Endothelial cell (in vitro differentiated cells): ENCODE measurements at regions not wholly inside any gene's neighbourhood (a gene's known extent, or its start where the extent isn't known, plus 50 kb on each side); places are given as distances from the start of the nearest gene placed in this dataset.

ENCODE experiments used
- DNase-seq: peaks from one replicate; pipeline ENCODE4 v3.0.0; 2021; ENCODE audit warnings: low spot score
- H3K27ac Mint-ChIP-seq: one replicate; pipeline ENCODE4 v1.8.0; 2021; ENCODE audit warnings: mixed read lengths, inconsistent platforms; ENCODE audit not compliant: unreplicated experiment
- H3K27me3 Mint-ChIP-seq: one replicate; pipeline ENCODE4 v1.8.0; 2021; ENCODE audit warnings: mild to moderate bottlenecking, moderate library complexity, mixed read lengths, inconsistent platforms; ENCODE audit not compliant: unreplicated experiment
- H3K36me3 Mint-ChIP-seq: one replicate; pipeline ENCODE4 v1.8.0; 2021; ENCODE audit warnings: mild to moderate bottlenecking, low read depth, mixed read lengths, inconsistent platforms; ENCODE audit not compliant: unreplicated experiment
- H3K4me1 Mint-ChIP-seq: one replicate; pipeline ENCODE4 v1.8.0; 2021; ENCODE audit warnings: mild to moderate bottlenecking, mixed read lengths, inconsistent platforms; ENCODE audit not compliant: unreplicated experiment
- H3K4me3 Mint-ChIP-seq: one replicate; pipeline ENCODE4 v1.8.0; 2021; ENCODE audit warnings: mild to moderate bottlenecking, mixed read lengths, inconsistent platforms; ENCODE audit not compliant: unreplicated experiment
- H3K9me3 Mint-ChIP-seq: one replicate; pipeline ENCODE4 v1.8.0; 2021; ENCODE audit warnings: mixed read lengths, inconsistent platforms; ENCODE audit not compliant: unreplicated experiment
- CTCF ChIP-seq: fragments of 200-600 bp; sonication (generic); IDR thresholded peaks from one replicate; pipeline ENCODE4 v1.5.0; 2021; ENCODE audit warnings: antibody characterized with exemption; ENCODE audit not compliant: unreplicated experiment

- no peak for DNase-seq
These were observed 123.4 kb upstream of the CXCL14 start for GRCh38 chr5:135702191-135702590.

GRCh38 chr5:135700731-135701130 lies 121.9 kb upstream of the CXCL14 start:
- H3K36me3 Mint-ChIP-seq: no peaks in the 10 kb centered on the region
- DNase-seq: no peak
- no peaks in the 10 kb centered on the region for H3K9me3 Mint-ChIP-seq
- no peak overlapping the region for H3K27ac Mint-ChIP-seq
- no peak for TF ChIP-seq CTCF
- peaks cover 2% of the 10 kb centered on the region for H3K27me3 Mint-ChIP-seq
- no peak overlapping the region for H3K4me3 Mint-ChIP-seq
- no peaks in the 10 kb centered on the region for H3K4me1 Mint-ChIP-seq

More at GRCh38 chr5:135702191-135702590, 123.4 kb upstream of the CXCL14 start:
- Mint-ChIP-seq H3K27ac (no peak overlapping the region), H3K27me3 (peaks cover 2% of the 10 kb centered on the region), H3K9me3 (no peaks in the 10 kb centered on the region), H3K36me3 (no peaks in the 10 kb centered on the region), H3K4me1 (no peaks in the 10 kb centered on the region), H3K4me3 (no peak overlapping the region)
- no peak for TF ChIP-seq CTCF

GRCh38 chr5:135697959-135698345 lies 119.2 kb upstream of the CXCL14 start:
- Mint-ChIP-seq H3K36me3 (no peaks in the 10 kb centered on the region), H3K27me3 (peaks cover 2% of the 10 kb centered on the region), H3K27ac (no peak overlapping the region), H3K4me1 (no peaks in the 10 kb centered on the region), H3K4me3 (no peak overlapping the region), H3K9me3 (no peaks in the 10 kb centered on the region)
- TF ChIP-seq CTCF: no peak
- DNase-seq: no peak

- no peaks in the 10 kb centered on the region for H3K9me3 Mint-ChIP-seq
- H3K4me3 Mint-ChIP-seq: no peak overlapping the region
- no peak overlapping the region for H3K27ac Mint-ChIP-seq
- H3K4me1 Mint-ChIP-seq: no peaks in the 10 kb centered on the region
- H3K36me3 Mint-ChIP-seq: no peaks in the 10 kb centered on the region
- H3K27me3 Mint-ChIP-seq: peaks cover 2% of the 10 kb centered on the region
- DNase-seq: no peak
- TF ChIP-seq CTCF: no peak
These were observed 118.6 kb upstream of the CXCL14 start for GRCh38 chr5:135697251-135697958.

GRCh38 chr5:135696317-135696716 lies 117.5 kb upstream of the CXCL14 start:
- DNase-seq: no peak

More at GRCh38 chr5:135696317-135696716, 117.5 kb upstream of the CXCL14 start:
- H3K4me3 Mint-ChIP-seq: no peak overlapping the region
- no peaks in the 10 kb centered on the region for H3K9me3 Mint-ChIP-seq
- H3K4me1 Mint-ChIP-seq: no peaks in the 10 kb centered on the region
- no peak overlapping the region for H3K27ac Mint-ChIP-seq
- H3K36me3 Mint-ChIP-seq: no peaks in the 10 kb centered on the region
- H3K27me3 Mint-ChIP-seq: peaks cover 2% of the 10 kb centered on the region
- TF ChIP-seq CTCF: no peak
